ENCODE measurements at regions not wholly inside any gene's neighbourhood (a gene's known extent, or its start where the extent isn't known, plus 50 kb on each side); places are given as distances from the start of the nearest gene placed in this dataset.
"Not testable (repeated sequence)": the region's sequence is repeated elsewhere in the genome, so short reads cannot be mapped to it uniquely, and the experiment has no call there.

DNA sequence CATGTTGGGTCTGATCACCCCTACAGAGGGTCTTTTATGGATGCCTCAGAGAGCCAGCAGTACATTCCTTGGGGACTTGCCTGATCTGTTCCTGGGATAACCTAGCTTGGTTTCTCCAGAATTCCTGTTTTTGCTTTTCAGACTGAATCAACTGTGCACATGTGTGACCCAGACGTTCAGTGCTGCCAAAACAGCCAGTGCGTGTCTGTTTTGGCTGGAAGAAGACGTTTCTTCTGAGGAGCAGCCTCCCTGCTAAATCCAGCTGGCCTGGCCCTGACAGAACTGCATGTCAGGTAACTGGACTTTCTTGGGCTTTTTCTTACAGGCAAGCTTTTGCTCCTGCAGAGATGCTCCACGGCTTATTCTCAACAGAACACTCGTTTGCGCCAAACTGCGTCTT is 373.3 kb upstream of the USP9Y start:
- TF ChIP-seq EZH2 (IDR thresholded peaks at IDR 0.05; ENCODE audit: low read length, unreplicated experiment) (no peak), CTCF (conservative IDR thresholded peaks at IDR 0.05; ENCODE audit: low read depth, low read length) (no peak), EZH2phosphoT487 (IDR thresholded peaks at IDR 0.05; ENCODE audit: borderline replicate concordance, low read length) (no peak)
- H4K20me1 ChIP-seq (ENCODE audit: low read length): no peaks in the 10 kb centered on the region
- H3K9ac ChIP-seq (ENCODE audit: low read length): no peak overlapping the region
- DNase-seq: no peak
- no peaks in the 10 kb centered on the region for H3F3A ChIP-seq (ENCODE audit: low read length, unreplicated experiment)
- H3K4me3 ChIP-seq (ENCODE audit: low read length): no peak overlapping the region
- no peaks in the 10 kb centered on the region for H3K27me3 ChIP-seq (ENCODE audit: low read length)
- CTCF ChIA-PET: no interaction called here
- BruUV-seq (replicated peaks): no TSS peak
- no peaks in the 10 kb centered on the region for H3K79me2 ChIP-seq (ENCODE audit: low read length)
- intact Hi-C loops (cut with micrococcal nuclease): no loop called here
- no peak overlapping the region for H3K4me2 ChIP-seq (ENCODE audit: low read length)
- no peak overlapping the region for H2AFZ ChIP-seq (ENCODE audit: low read length)
- H3K9me2 ChIP-seq (replicated peaks; ENCODE audit: low read length): no peaks in the 10 kb centered on the region
- ATAC-seq: no peak
- no peaks in the 10 kb centered on the region for H3K4me1 ChIP-seq (ENCODE audit: insufficient read depth, low read length)
- POLR2A ChIA-PET (ENCODE audit: unreplicated experiment): no interaction called here
- no peaks in the 10 kb centered on the region for H3K36me3 ChIP-seq (ENCODE audit: low read depth, low read length)
- H3K27ac ChIP-seq (ENCODE audit: low read length): no peak overlapping the region
- H3K9me3 ChIP-seq (ENCODE audit: low read length): no peaks in the 10 kb centered on the region

DNA sequence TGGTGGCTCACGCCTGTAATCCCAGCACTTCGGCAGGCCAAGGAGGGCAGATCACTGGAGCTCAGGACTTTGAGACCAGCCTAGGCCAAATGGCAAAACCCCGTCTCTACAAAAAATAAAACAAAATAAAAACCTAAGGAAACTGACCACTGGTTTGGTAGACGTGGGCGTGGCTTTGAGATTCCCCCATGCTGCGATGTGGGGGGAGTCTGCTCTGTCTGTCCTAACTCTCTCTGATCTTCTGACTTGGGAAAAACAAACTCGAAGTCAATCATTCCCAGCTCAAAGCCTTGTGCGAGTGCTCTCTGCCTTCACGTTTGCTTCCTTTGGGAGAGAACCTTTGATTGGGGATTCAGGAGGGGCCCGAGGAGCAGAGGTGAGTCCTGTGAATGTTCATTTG is 369.1 kb upstream of the USP9Y start:
- H3K9me2 ChIP-seq (replicated peaks; ENCODE audit: low read length); H3K9me3 ChIP-seq (ENCODE audit: low read length); H3K4me3 ChIP-seq (ENCODE audit: low read length); H3K36me3 ChIP-seq (ENCODE audit: low read depth, low read length); DNase-seq; BruUV-seq (replicated peaks); POLR2A ChIA-PET (ENCODE audit: unreplicated experiment); CTCF ChIA-PET; H3K4me1 ChIP-seq (ENCODE audit: insufficient read depth, low read length); H3K27ac ChIP-seq (ENCODE audit: low read length); ATAC-seq; H3K4me2 ChIP-seq (ENCODE audit: low read length); H3K79me2 ChIP-seq (ENCODE audit: low read length); H3F3A ChIP-seq (ENCODE audit: low read length, unreplicated experiment); intact Hi-C loops (cut with micrococcal nuclease); H3K9ac ChIP-seq (ENCODE audit: low read length); H3K27me3 ChIP-seq (ENCODE audit: low read length); H4K20me1 ChIP-seq (ENCODE audit: low read length); H2AFZ ChIP-seq (ENCODE audit: low read length): not testable (repeated sequence)

DNA sequence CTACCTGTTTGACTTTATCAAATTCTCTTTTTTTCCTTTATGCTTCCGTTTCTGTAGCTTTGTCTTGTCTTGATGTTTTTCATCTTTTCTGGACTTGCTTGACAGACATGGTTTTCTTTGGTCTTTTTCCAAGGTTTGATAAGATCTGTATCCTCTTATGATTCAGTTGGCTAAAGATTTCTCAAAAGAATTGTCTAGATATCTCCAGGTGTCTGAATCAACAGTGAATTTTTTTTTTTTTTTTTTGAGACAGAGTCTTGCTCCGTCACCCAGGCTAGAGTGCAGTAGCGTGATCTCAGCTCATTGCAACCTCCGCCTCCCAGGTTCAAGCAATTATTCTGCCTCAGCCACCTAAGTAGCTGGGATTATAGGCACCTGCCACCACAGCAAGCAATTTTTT is 357.8 kb upstream of the USP9Y start:
- Histone ChIP-seq H3K79me2 (ENCODE audit: low read length) (no peaks in the 10 kb centered on the region), H3K4me2 (ENCODE audit: low read length) (no peak overlapping the region), H3K9me3 (ENCODE audit: low read length) (no peaks in the 10 kb centered on the region), H3K27ac (ENCODE audit: low read length) (no peak overlapping the region), H3F3A (ENCODE audit: low read length, unreplicated experiment) (no peaks in the 10 kb centered on the region), H3K9me2 (replicated peaks; ENCODE audit: low read length) (no peaks in the 10 kb centered on the region), H3K36me3 (ENCODE audit: low read depth, low read length) (no peaks in the 10 kb centered on the region), H3K27me3 (ENCODE audit: low read length) (no peaks in the 10 kb centered on the region), H4K20me1 (ENCODE audit: low read length) (no peaks in the 10 kb centered on the region), H3K4me1 (ENCODE audit: insufficient read depth, low read length) (no peaks in the 10 kb centered on the region), H3K9ac (ENCODE audit: low read length) (no peak overlapping the region), H3K4me3 (ENCODE audit: low read length) (no peak overlapping the region), H2AFZ (ENCODE audit: low read length) (no peak overlapping the region)
- BruUV-seq (replicated peaks): no TSS peak
- intact Hi-C loops (cut with micrococcal nuclease): no loop called here
- POLR2A ChIA-PET (ENCODE audit: unreplicated experiment): no interaction called here
- CTCF ChIA-PET: no interaction called here
- no peak for TF ChIP-seq EZH2phosphoT487 (IDR thresholded peaks at IDR 0.05; ENCODE audit: borderline replicate concordance, low read length)
- no peak for ATAC-seq
- no peak for DNase-seq

GRCh38 chrY:12348181-12348580 is 352.9 kb upstream of the USP9Y start:
- no peaks in the 10 kb centered on the region for H3K4me1 ChIP-seq (ENCODE audit: insufficient read depth, low read length)
- no peaks in the 10 kb centered on the region for H3K79me2 ChIP-seq (ENCODE audit: low read length)
- H3K36me3 ChIP-seq (ENCODE audit: low read depth, low read length): no peaks in the 10 kb centered on the region
- no peaks in the 10 kb centered on the region for H3K9me2 ChIP-seq (replicated peaks; ENCODE audit: low read length)
- H3F3A ChIP-seq (ENCODE audit: low read length, unreplicated experiment): no peaks in the 10 kb centered on the region
- no peak overlapping the region for H3K4me3 ChIP-seq (ENCODE audit: low read length)
- BruUV-seq (replicated peaks): no TSS peak
- POLR2A ChIA-PET (ENCODE audit: unreplicated experiment): no interaction called here
- no peak overlapping the region for H3K27ac ChIP-seq (ENCODE audit: low read length)
- H3K4me2 ChIP-seq (ENCODE audit: low read length): no peak overlapping the region
- H3K27me3 ChIP-seq (ENCODE audit: low read length): no peaks in the 10 kb centered on the region
- no peaks in the 10 kb centered on the region for H4K20me1 ChIP-seq (ENCODE audit: low read length)
- intact Hi-C loops (cut with micrococcal nuclease): no loop called here
- no peaks in the 10 kb centered on the region for H3K9me3 ChIP-seq (ENCODE audit: low read length)
- TF ChIP-seq EZH2phosphoT487 (IDR thresholded peaks at IDR 0.05; ENCODE audit: borderline replicate concordance, low read length) (no peak), CTCF (conservative IDR thresholded peaks at IDR 0.05; ENCODE audit: low read depth, low read length) (no peak), EZH2 (IDR thresholded peaks at IDR 0.05; ENCODE audit: low read length, unreplicated experiment) (no peak)
- ATAC-seq: no peak
- H3K9ac ChIP-seq (ENCODE audit: low read length): no peak overlapping the region
- no peak for DNase-seq
- H2AFZ ChIP-seq (ENCODE audit: low read length): no peak overlapping the region
- CTCF ChIA-PET: no interaction called here

Measured in PC-3 (cell line).